HepG2 (cell line): ENCODE measurements at regions not wholly inside any gene's neighbourhood (a gene's known extent, or its start where the extent isn't known, plus 50 kb on each side); places are given as distances from the start of the nearest gene placed in this dataset.

Experiments
- ATAC-seq: fragments of 200-7000 bp; cut with Tn5 transposase; 3 replicates; pipeline ENCODE4 v1.9.1; 2020; ENCODE audit warnings: mild to moderate bottlenecking, moderate library complexity
- BruUV-seq: library from RNA; stranded (reverse); fragments of 400-500 nt; replicated peaks from 2 replicates; lab custom pipeline; 2021; lab: Mats Ljungman, UMichigan
- CTCF ChIA-PET: fragments of 300-600 bp; formaldehyde crosslinking; extraction: SDS; loops from one replicate; lab custom pipeline; 2021; ENCODE audit warnings: low total read pairs, inconsistent platforms, low intra/inter-chr PET ratio; lab: Yijun Ruan, JAX
- POLR2A ChIA-PET: fragments of 350-600 bp; sonication (Branson Sonifier 250); formaldehyde crosslinking; loops from one replicate; lab custom pipeline; 2020; ENCODE audit warnings: antibody characterized with exemption, inconsistent platforms; lab: Yijun Ruan, JAX
- DNase-seq: peaks from one replicate; pipeline ENCODE4 v3.0.0-alpha.2; 2015; ENCODE audit warnings: low spot score
- FAIRE-seq: peaks from 3 replicates; lab custom pipeline; 2011; peaks lifted over from hg19 to GRCh38; lab: Jason Lieb, UNC
- H2AFZ ChIP-seq: one replicate; pipeline ENCODE4 v1.6.1; 2011; ENCODE audit warnings: low read length, inconsistent platforms
- H3K27ac ChIP-seq: fragments of 300-600 bp; 3 replicates; pipeline ENCODE4 v1.8.0; 2011; ENCODE audit warnings: mixed run types, mild to moderate bottlenecking, mixed read lengths, low read length, inconsistent platforms; ENCODE audit not compliant: insufficient read depth; ENCODE audit errors: extremely low read length
- H3K27me3 ChIP-seq, 2 experiments: fragments of 200-600 bp in 1 of 2; 2 replicates in 1 of 2; 3 replicates in 1 of 2; pipeline versions ENCODE4 v1.6.0 to v1.8.0; 2011; ENCODE audit warnings: low read length in 2 of 2, mild to moderate bottlenecking in 2 of 2, moderate library complexity in 2 of 2, inconsistent platforms in 1 of 2; ENCODE audit not compliant: insufficient read depth in 2 of 2, control insufficient read depth in 1 of 2
- H3K36me3 ChIP-seq, 2 experiments: fragments of 200-600 bp in 1 of 2; replicated peaks in 1 of 2; 2 replicates in 1 of 2; 3 replicates in 1 of 2; pipeline versions ENCODE4 v1.5.1 to v1.8.0; 2011; ENCODE audit warnings: low read length in 2 of 2, inconsistent platforms in 1 of 2; ENCODE audit not compliant: insufficient read depth in 2 of 2, control insufficient read depth in 1 of 2
- H3K4me1 ChIP-seq: 2 replicates; pipeline ENCODE4 v1.5.1; 2012; ENCODE audit warnings: low read length, inconsistent platforms; ENCODE audit not compliant: insufficient read depth
- H3K4me2 ChIP-seq: 2 replicates; pipeline ENCODE4 v1.6.0; 2011; ENCODE audit warnings: low read depth, low read length, inconsistent platforms
- H3K4me3 ChIP-seq, 3 experiments: fragments of 200-600 bp in 1 of 3; sonication (generic), shearing (Covaris generic) in 1 of 3; replicated peaks in 1 of 3; 2 replicates each; pipeline ENCODE4 v1.5.1; 2011 to 2016; ENCODE audit warnings: low read length in 3 of 3, inconsistent platforms in 2 of 3, low read depth in 2 of 3, mild to moderate bottlenecking in 2 of 3, control low read depth in 1 of 3, mixed read lengths in 1 of 3; ENCODE audit not compliant: insufficient read depth in 1 of 3
- H3K79me2 ChIP-seq: one replicate; pipeline ENCODE4 v1.6.1; 2011; ENCODE audit warnings: low read length, inconsistent platforms; ENCODE audit not compliant: insufficient read depth
- H3K9ac ChIP-seq: 2 replicates; pipeline ENCODE4 v1.6.0; 2011; ENCODE audit warnings: mild to moderate bottlenecking, low read depth, low read length, inconsistent platforms; ENCODE audit not compliant: insufficient read depth
- H3K9me3 ChIP-seq: 2 replicates; pipeline ENCODE4 v1.5.1; 2012; ENCODE audit warnings: mild to moderate bottlenecking, low read length
- H4K20me1 ChIP-seq: 2 replicates; pipeline ENCODE4 v1.6.0; 2011; ENCODE audit warnings: inconsistent platforms, mild to moderate bottlenecking, low read length, moderate library complexity; ENCODE audit not compliant: insufficient read depth
- AGO1 ChIP-seq: fragments of 200-400 bp; formaldehyde crosslinking; IDR thresholded peaks from 2 replicates; pipeline ENCODE4 v1.6.1; 2017; ENCODE audit warnings: mild to moderate bottlenecking, low read depth, low read length, moderate library complexity; ENCODE audit not compliant: poor library complexity, severe bottlenecking
- ARID2 ChIP-seq: sonication (generic); formaldehyde crosslinking; IDR thresholded peaks from 2 replicates; pipeline ENCODE4 v1.8.1; 2022; ENCODE audit warnings: mild to moderate bottlenecking, missing genetic modification reagents, borderline replicate concordance
- ELF1 ChIP-seq: sonication (generic); formaldehyde crosslinking; IDR thresholded peaks from 2 replicates; pipeline ENCODE4 v1.4.0; 2020; ENCODE audit warnings: missing genetic modification reagents
- HNRNPLL ChIP-seq: fragments of 200-400 bp; formaldehyde crosslinking; IDR thresholded peaks from 2 replicates; pipeline ENCODE4 v1.6.1; 2017; ENCODE audit warnings: mild to moderate bottlenecking, low read depth, low read length; ENCODE audit not compliant: poor library complexity, severe bottlenecking
- KLF12 ChIP-seq: sonication (generic); formaldehyde crosslinking; IDR thresholded peaks from 2 replicates; pipeline ENCODE4 v1.4.0; 2020; ENCODE audit warnings: missing genetic modification reagents, borderline replicate concordance
- NR3C1 ChIP-seq: sonication (generic); formaldehyde crosslinking; IDR thresholded peaks from 2 replicates; pipeline ENCODE4 v1.4.0; 2020; ENCODE audit warnings: missing genetic modification reagents
- PHF5A ChIP-seq: IDR thresholded peaks from one replicate; pipeline ENCODE4 v1.6.1; 2018; ENCODE audit warnings: low read depth, missing genetic modification reagents; ENCODE audit not compliant: unreplicated experiment
- PRPF4 ChIP-seq: fragments of 200-400 bp; formaldehyde crosslinking; IDR thresholded peaks from 2 replicates; pipeline ENCODE4 v1.6.1; 2016; ENCODE audit warnings: low read length, low read depth; ENCODE audit not compliant: poor library complexity, severe bottlenecking
- RFXAP ChIP-seq: sonication (generic); formaldehyde crosslinking; IDR thresholded peaks from 2 replicates; pipeline ENCODE4 v1.4.0; 2020; ENCODE audit warnings: missing genetic modification reagents, borderline replicate concordance
- TEAD2 ChIP-seq: sonication (generic); formaldehyde crosslinking; IDR thresholded peaks from 2 replicates; pipeline ENCODE4 v1.9.0; 2021; ENCODE audit warnings: missing genetic modification reagents
- TOE1 ChIP-seq: sonication (generic); formaldehyde crosslinking; IDR thresholded peaks from 2 replicates; pipeline ENCODE4 v1.4.0; 2020; ENCODE audit warnings: mild to moderate bottlenecking, missing genetic modification reagents
- ZNF264 ChIP-seq: sonication (generic); formaldehyde crosslinking; IDR thresholded peaks from 2 replicates; pipeline ENCODE4 v1.4.0; 2020; ENCODE audit warnings: missing genetic modification reagents
- ZNF441 ChIP-seq: sonication (generic); formaldehyde crosslinking; IDR thresholded peaks from 2 replicates; pipeline ENCODE4 v1.7.0; 2021; ENCODE audit warnings: missing genetic modification reagents, borderline replicate concordance
- ZNF770 ChIP-seq: sonication (generic); formaldehyde crosslinking; IDR thresholded peaks from 2 replicates; pipeline ENCODE4 v1.5.0; 2020; ENCODE audit warnings: mild to moderate bottlenecking, missing genetic modification reagents
- ZSCAN30 ChIP-seq: sonication (generic); formaldehyde crosslinking; IDR thresholded peaks from 2 replicates; pipeline ENCODE4 v1.5.0; 2020; ENCODE audit warnings: mild to moderate bottlenecking, missing genetic modification reagents
- WGBS: methylation state at CpG from one replicate; pipeline ENCODE4 v1.1.6; 2017; ENCODE audit warnings: low lambda C conversion rate; 5-methylcytosine and 5-hydroxymethylcytosine counted together
- in situ Hi-C: cut with HindIII; loops from 2 replicates; pipeline ENCODE4 v1.10.0; 2017; ENCODE audit warnings: low pct_unique_long_range_greater_than_20kb; ENCODE audit not compliant: extremely low pct_ligation_motif_present
- intact Hi-C: fragments of 100-400 bp; cut with micrococcal nuclease; formaldehyde crosslinking; loops from one replicate; pipeline ENCODE4 v1.10.0; 2022; ENCODE audit not compliant: unreplicated experiment
- TF ChIP-seq, protein P1 (sequence below): sonication (generic); formaldehyde crosslinking; IDR thresholded peaks from 2 replicates; pipeline ENCODE4 v1.4.0; 2020; ENCODE audit warnings: missing genetic modification reagents
- TF ChIP-seq, protein P2 (sequence below): sonication (generic); formaldehyde crosslinking; IDR thresholded peaks from 2 replicates; pipeline ENCODE4 v1.4.0; 2020; ENCODE audit warnings: mild to moderate bottlenecking, missing genetic modification reagents

- Histone ChIP-seq H3K27ac (no peak overlapping the region), H3K9ac (no peak overlapping the region), H3K36me3 (no peaks in the 10 kb centered on the region), H3K9me3 (no peaks in the 10 kb centered on the region), H3K27me3 (no peaks in the 10 kb centered on the region), H2AFZ (no peak overlapping the region), H3K79me2 (no peaks in the 10 kb centered on the region), H3K4me1 (no peaks in the 10 kb centered on the region), H3K4me2 (no peak overlapping the region), H4K20me1 (no peaks in the 10 kb centered on the region), H3K4me3 (no peak overlapping the region)
- intact Hi-C loops (no loop called here), in situ Hi-C loops (no loop called here)
- no peak for DNase-seq
- no peak for FAIRE-seq
- 10% methylated on average over 6 of the region's 6 CpGs for WGBS
- ChIA-PET POLR2A (no interaction called here), CTCF (no interaction called here)
- BruUV-seq = no TSS peak
- no peak for ATAC-seq
- TF ChIP-seq, protein P1, sequence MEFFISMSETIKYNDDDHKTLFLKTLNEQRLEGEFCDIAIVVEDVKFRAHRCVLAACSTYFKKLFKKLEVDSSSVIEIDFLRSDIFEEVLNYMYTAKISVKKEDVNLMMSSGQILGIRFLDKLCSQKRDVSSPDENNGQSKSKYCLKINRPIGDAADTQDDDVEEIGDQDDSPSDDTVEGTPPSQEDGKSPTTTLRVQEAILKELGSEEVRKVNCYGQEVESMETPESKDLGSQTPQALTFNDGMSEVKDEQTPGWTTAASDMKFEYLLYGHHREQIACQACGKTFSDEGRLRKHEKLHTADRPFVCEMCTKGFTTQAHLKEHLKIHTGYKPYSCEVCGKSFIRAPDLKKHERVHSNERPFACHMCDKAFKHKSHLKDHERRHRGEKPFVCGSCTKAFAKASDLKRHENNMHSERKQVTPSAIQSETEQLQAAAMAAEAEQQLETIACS = no peak
- TF ChIP-seq ZNF770 (CRISPR knock-in tag) (no peak), ZNF264 (no peak), ZSCAN30 (CRISPR knock-in tag) (no peak), TEAD2 (CRISPR knock-in tag) (no peak), HNRNPLL (no peak), ELF1 (CRISPR knock-in tag) (no peak), KLF12 (CRISPR knock-in tag) (no peak), TOE1 (CRISPR knock-in tag) (no peak), PHF5A (CRISPR knock-in tag) (no peak), RFXAP (CRISPR knock-in tag) (no peak), ARID2 (CRISPR knock-in tag) (no peak), PRPF4 (no peak), NR3C1 (no peak), AGO1 (no peak), ZNF441 (CRISPR knock-in tag) (no peak)
- TF ChIP-seq, protein P2, sequence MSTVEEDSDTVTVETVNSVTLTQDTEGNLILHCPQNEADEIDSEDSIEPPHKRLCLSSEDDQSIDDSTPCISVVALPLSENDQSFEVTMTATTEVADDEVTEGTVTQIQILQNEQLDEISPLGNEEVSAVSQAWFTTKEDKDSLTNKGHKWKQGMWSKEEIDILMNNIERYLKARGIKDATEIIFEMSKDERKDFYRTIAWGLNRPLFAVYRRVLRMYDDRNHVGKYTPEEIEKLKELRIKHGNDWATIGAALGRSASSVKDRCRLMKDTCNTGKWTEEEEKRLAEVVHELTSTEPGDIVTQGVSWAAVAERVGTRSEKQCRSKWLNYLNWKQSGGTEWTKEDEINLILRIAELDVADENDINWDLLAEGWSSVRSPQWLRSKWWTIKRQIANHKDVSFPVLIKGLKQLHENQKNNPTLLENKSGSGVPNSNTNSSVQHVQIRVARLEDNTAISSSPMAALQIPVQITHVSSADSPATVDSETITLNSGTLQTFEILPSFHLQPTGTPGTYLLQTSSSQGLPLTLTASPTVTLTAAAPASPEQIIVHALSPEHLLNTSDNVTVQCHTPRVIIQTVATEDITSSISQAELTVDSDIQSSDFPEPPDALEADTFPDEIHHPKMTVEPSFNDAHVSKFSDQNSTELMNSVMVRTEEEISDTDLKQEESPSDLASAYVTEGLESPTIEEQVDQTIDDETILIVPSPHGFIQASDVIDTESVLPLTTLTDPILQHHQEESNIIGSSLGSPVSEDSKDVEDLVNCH (CRISPR knock-in tag) = no peak
Measured at GRCh38 chr1:222275729-222276465, 272.0 kb downstream of the HHIPL2 start.
